ENCODE measurements at regions not wholly inside any gene's neighbourhood (a gene's known extent, or its start where the extent isn't known, plus 50 kb on each side); places are given as distances from the start of the nearest gene placed in this dataset.

DNA sequence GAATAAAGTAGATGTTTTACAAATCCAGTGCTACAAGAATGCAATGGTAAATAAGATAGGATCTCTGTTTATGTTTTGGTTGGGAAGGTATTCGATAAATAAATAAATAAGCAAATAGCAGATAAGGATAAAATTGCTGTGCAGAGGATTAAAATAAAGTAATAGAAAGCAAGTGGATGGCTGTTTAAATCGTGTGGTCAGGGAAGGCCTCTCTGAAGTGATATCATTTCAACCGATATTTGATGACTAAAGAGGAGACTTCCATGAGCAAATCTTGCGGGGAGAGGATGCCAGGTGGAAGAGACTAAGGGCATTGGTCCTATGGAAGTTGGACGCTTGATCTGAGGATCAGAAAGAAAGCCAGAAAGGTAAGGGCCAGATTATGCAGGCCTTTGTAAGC, 92.0 kb upstream of the CCN2 start:
- H3K79me2 ChIP-seq (ENCODE audit: insufficient read depth, low read length) = no peaks in the 10 kb centered on the region
- no peak overlapping the region for H3K4me2 ChIP-seq (ENCODE audit: low read length)
- H3K9me3 ChIP-seq (ENCODE audit: control insufficient read depth in 1 of 2, insufficient read depth in 1 of 2, low read depth in 1 of 2, low read length in 2 of 2) = no peaks in the 10 kb centered on the region
- RAD21 ChIA-PET (ENCODE audit: low non-redundant PET in 1 of 2, low total read pairs in 2 of 2, uncharacterized antibody in 2 of 2, unreplicated experiment in 2 of 2) = no interaction called here
- no peak overlapping the region for H3K4me3 ChIP-seq (replicated peaks in 1 of 2; ENCODE audit: low read depth in 1 of 2, low read length in 2 of 2)
- no peaks in the 10 kb centered on the region for H3K9me2 ChIP-seq (ENCODE audit: insufficient read depth)
- no TSS peak for BruUV-seq (replicated peaks)
- no peaks in the 10 kb centered on the region for H3K27me3 ChIP-seq (ENCODE audit: insufficient read depth, low read length)
- H3K27ac ChIP-seq (ENCODE audit: low read depth, low read length) = no peak overlapping the region
- no peaks in the 10 kb centered on the region for H3K36me3 ChIP-seq (ENCODE audit: control insufficient read depth in 1 of 2, insufficient read depth in 2 of 2, low read length in 2 of 2)
- DNase-seq (ENCODE audit: low read depth, low spot score) = no peak
- no peaks in the 10 kb centered on the region for H3K4me1 ChIP-seq (ENCODE audit: control insufficient read depth in 1 of 2, insufficient read depth in 2 of 2, low read length in 2 of 2)
- TF ChIP-seq FOSL1 (IDR thresholded peaks at IDR 0.05; ENCODE audit: low read depth) (no peak), ZNF274 (IDR thresholded peaks at IDR 0.05; ENCODE audit: low read depth, low read length) (no peak), REST (IDR thresholded peaks at IDR 0.05; ENCODE audit: low read depth) (no peak), ATF3 (IDR thresholded peaks at IDR 0.05) (no peak), ELF1 (IDR thresholded peaks at IDR 0.05; ENCODE audit: borderline replicate concordance, low read depth) (no peak), MAX (IDR thresholded peaks at IDR 0.05) (no peak), POLR2AphosphoS5 (IDR thresholded peaks at IDR 0.05; ENCODE audit: low read depth, low read length) (no peak), SRF (IDR thresholded peaks at IDR 0.05; ENCODE audit: low read depth) (no peak), POLR2A (IDR thresholded peaks at IDR 0.05; ENCODE audit: borderline replicate concordance, extremely low read depth, insufficient read depth, insufficient read length) (no peak), JUND (IDR thresholded peaks at IDR 0.05) (no peak), ZBTB33 (IDR thresholded peaks at IDR 0.05; ENCODE audit: extremely low read depth, insufficient replicate concordance, low read length) (no peak), RAD21 (IDR thresholded peaks at IDR 0.05; ENCODE audit: low read depth) (no peak), ZFX (IDR thresholded peaks at IDR 0.05) (no peak), CEBPB (IDR thresholded peaks at IDR 0.05; ENCODE audit: low read depth) (no peak), SIN3A (IDR thresholded peaks at IDR 0.05; ENCODE audit: low read depth) (no peak), SP1 (IDR thresholded peaks at IDR 0.05; ENCODE audit: low read depth) (no peak), YY1 (IDR thresholded peaks at IDR 0.05; ENCODE audit: extremely low read depth, insufficient replicate concordance, low read depth, low read length) (no peak), EGR1 (IDR thresholded peaks at IDR 0.05; ENCODE audit: low read depth) (no peak)
- POLR2A ChIA-PET = no interaction called here
- CTCF ChIA-PET = no interaction called here
- no peak overlapping the region for H2AFZ ChIP-seq (ENCODE audit: low read depth, low read length, poor library complexity, severe bottlenecking)
- ATAC-seq = no peak
- no peaks in the 10 kb centered on the region for H4K20me1 ChIP-seq (ENCODE audit: insufficient read depth)
- intact Hi-C loops (cut with micrococcal nuclease) = no loop called here
- no peak overlapping the region for H3K9ac ChIP-seq (ENCODE audit: low read length)

Data from HCT116 (cell line).